RWPE1 (cell line): ENCODE measurements at regions not wholly inside any gene's neighbourhood (a gene's known extent, or its start where the extent isn't known, plus 50 kb on each side); places are given as distances from the start of the nearest gene placed in this dataset.

Experiments used
- CTCF ChIA-PET: fragments of 350-600 bp; sonication (Branson Sonifier 250); formaldehyde crosslinking; extraction: SDS; loops from one replicate; lab custom pipeline; 2021; lab: Yijun Ruan, JAX
- POLR2A ChIA-PET: fragments of 400-600 bp; formaldehyde crosslinking; extraction: SDS; loops from one replicate; lab custom pipeline; 2020; ENCODE audit warnings: antibody characterized with exemption; ENCODE audit not compliant: low non-redundant PET; lab: Yijun Ruan, JAX
- DNase-seq: peaks from one replicate; pipeline ENCODE4 v3.0.0; 2012; ENCODE audit warnings: low spot score
- H3K27ac ChIP-seq: fragments of 450-650 bp; 2 replicates; pipeline ENCODE4 v1.5.1; 2017
- CTCF ChIP-seq: fragments of 450-650 bp; conservative IDR thresholded peaks from 2 replicates; pipeline ENCODE4 v1.5.1; 2017; ENCODE audit warnings: low read depth, mild to moderate bottlenecking

- ChIA-PET POLR2A (no interaction called here), CTCF (interaction anchor here (0.6 to 0.7 kb wide), 2 partner anchors 46 to 120 kb away, joined by 3 to 4 read pairs; no protein-coding TSS in a partner anchor)
- H3K27ac ChIP-seq, result peak overlapping the region; percentile 100
- TF ChIP-seq CTCF, result no peak
- no peak for DNase-seq
Observed at GRCh38 chr21:41682719-41683179, 84.1 kb downstream of the RIPK4 start.

- TF ChIP-seq CTCF, result no peak
- ChIA-PET POLR2A (no interaction called here), CTCF (interaction anchor here (0.6 to 4.8 kb wide), 3 partner anchors 45 to 121 kb away, joined by 3 to 30 read pairs (median 4); no protein-coding TSS in a partner anchor)
- no peak for DNase-seq
- H3K27ac ChIP-seq, result peak overlapping the region; percentile 100
Observed at GRCh38 chr21:41681939-41682718, 84.7 kb downstream of the RIPK4 start.

DNA sequence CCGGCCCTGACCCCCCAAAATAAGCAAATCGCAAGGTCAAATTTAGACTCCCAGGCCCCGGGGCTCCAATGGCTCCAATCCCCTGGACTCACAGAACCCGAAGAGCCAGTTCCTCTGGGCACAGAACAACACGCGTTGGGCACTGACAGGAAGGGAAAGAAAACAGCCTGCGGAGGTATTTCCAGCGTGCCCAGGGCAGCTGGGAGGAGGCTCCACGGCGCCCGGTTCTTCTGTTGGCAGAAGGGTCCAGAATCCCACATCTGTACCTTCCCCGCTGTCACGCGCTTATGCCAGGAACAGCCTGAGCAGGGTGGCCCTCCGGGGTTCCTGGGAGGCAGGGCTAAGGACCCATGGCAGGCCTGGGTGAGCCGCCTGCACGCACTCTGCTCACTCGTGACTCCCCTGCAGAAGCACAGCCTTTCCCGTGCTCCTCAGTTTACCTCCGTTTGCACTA lies 85.5 kb downstream of the RIPK4 start:
- CTCF ChIA-PET, result interaction anchor here (4.8 kb wide), 1 partner anchor 69 kb away, joined by 30 read pairs; no protein-coding TSS in a partner anchor
- DNase-seq, result no peak
- H3K27ac ChIP-seq, result peak overlapping the region; percentile 100
- TF ChIP-seq CTCF, result no peak
- POLR2A ChIA-PET, result interaction anchor here (0.7 kb wide), 1 partner anchor 85 kb away, joined by 3 read pairs; no protein-coding TSS in a partner anchor

GRCh38 chr21:41680444-41681347 lies 86.2 kb downstream of the RIPK4 start:
- no peak for TF ChIP-seq CTCF
- ChIA-PET CTCF (interaction anchor here (4.8 kb wide), 1 partner anchor 68 kb away, joined by 30 read pairs; no protein-coding TSS in a partner anchor), POLR2A (interaction anchor here (0.6 to 0.7 kb wide), 3 partner anchors 9 to 86 kb away, joined by 3 read pairs; no protein-coding TSS in a partner anchor)
- no peak for DNase-seq
- peak overlapping the region; percentile 100 for H3K27ac ChIP-seq

- no peak for TF ChIP-seq CTCF
- ChIA-PET POLR2A (no interaction called here), CTCF (interaction anchor here (0.6 to 4.8 kb wide), 11 partner anchors 37 to 170 kb away, joined by 3 to 30 read pairs (median 4); no protein-coding TSS in a partner anchor)
- DNase-seq, result peak; percentile 97
- H3K27ac ChIP-seq, result peak overlapping the region; percentile 100
Observed at GRCh38 chr21:41678924-41679318, 87.9 kb downstream of the RIPK4 start.
